Activated naive CD8-positive, alpha-beta T cell treated with anti-CD3 and anti-CD28 coated beads for 36 hours (primary cell): ENCODE measurements at regions not wholly inside any gene's neighbourhood (a gene's known extent, or its start where the extent isn't known, plus 50 kb on each side); places are given as distances from the start of the nearest gene placed in this dataset.

Source experiments
- DNase-seq: peaks from one replicate; pipeline ENCODE4 v3.0.0; 2021
- H3K27ac Mint-ChIP-seq: one replicate; pipeline ENCODE4 v1.8.0; 2022; ENCODE audit warnings: mild to moderate bottlenecking, moderate library complexity, mixed read lengths
- H3K27me3 Mint-ChIP-seq: one replicate; pipeline ENCODE4 v1.8.0; 2022; ENCODE audit warnings: mild to moderate bottlenecking, mixed read lengths
- H3K36me3 Mint-ChIP-seq: one replicate; pipeline ENCODE4 v1.8.0; 2021; ENCODE audit warnings: mild to moderate bottlenecking, mixed read lengths
- H3K4me1 Mint-ChIP-seq: one replicate; pipeline ENCODE4 v1.8.0; 2021; ENCODE audit warnings: mixed read lengths
- H3K4me3 Mint-ChIP-seq: one replicate; pipeline ENCODE4 v1.8.0; 2022; ENCODE audit warnings: mild to moderate bottlenecking, moderate library complexity, mixed read lengths
- H3K9me3 Mint-ChIP-seq: one replicate; pipeline ENCODE4 v1.8.0; 2022; ENCODE audit warnings: mixed read lengths

- Mint-ChIP-seq H3K27ac (no peak overlapping the region), H3K4me1 (no peaks in the 10 kb centered on the region), H3K36me3 (no peaks in the 10 kb centered on the region), H3K9me3 (no peaks in the 10 kb centered on the region), H3K27me3 (peaks cover 26% of the 10 kb centered on the region), H3K4me3 (no peak overlapping the region)
- DNase-seq, result no peak
Observed at GRCh38 chr5:176173647-176174046, 64.6 kb upstream of the SIMC1 start.

DNA sequence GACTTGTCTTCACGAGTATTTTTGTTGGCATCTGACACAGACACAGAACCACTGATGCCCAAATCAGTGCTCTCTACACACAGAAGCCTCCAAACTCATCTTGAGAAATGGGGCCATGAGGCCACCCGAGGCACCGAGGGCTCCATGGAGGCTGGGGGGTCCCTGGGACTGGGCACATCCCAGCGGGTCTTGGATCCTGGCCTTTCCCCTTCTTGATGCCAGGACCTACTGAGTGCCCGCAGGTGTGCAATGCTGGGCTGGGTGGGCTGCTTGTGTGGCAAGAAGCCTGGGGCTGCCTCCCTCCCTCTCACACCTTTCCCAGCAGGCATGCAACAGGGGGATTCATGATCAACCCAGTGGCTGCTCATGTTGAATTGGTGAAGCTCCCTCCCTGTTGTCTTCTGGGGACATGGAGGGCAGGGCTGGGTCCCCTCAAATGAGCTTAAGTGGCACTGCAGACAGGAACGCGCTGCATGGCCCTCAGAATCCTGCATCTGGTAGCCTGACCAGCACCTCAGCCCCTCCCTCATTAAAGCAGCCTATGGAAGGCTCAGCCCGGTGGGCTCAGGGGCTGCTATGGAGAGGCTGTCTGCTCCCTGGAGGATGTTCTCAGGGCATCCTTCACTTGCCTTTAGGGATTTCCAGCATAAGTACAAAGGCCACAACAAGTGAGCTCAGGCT is 63.7 kb upstream of the SIMC1 start:
- Mint-ChIP-seq H3K27ac (no peak overlapping the region), H3K9me3 (no peaks in the 10 kb centered on the region), H3K4me3 (no peak overlapping the region), H3K27me3 (peaks cover 26% of the 10 kb centered on the region), H3K4me1 (no peaks in the 10 kb centered on the region), H3K36me3 (no peaks in the 10 kb centered on the region)
- no peak for DNase-seq

DNA sequence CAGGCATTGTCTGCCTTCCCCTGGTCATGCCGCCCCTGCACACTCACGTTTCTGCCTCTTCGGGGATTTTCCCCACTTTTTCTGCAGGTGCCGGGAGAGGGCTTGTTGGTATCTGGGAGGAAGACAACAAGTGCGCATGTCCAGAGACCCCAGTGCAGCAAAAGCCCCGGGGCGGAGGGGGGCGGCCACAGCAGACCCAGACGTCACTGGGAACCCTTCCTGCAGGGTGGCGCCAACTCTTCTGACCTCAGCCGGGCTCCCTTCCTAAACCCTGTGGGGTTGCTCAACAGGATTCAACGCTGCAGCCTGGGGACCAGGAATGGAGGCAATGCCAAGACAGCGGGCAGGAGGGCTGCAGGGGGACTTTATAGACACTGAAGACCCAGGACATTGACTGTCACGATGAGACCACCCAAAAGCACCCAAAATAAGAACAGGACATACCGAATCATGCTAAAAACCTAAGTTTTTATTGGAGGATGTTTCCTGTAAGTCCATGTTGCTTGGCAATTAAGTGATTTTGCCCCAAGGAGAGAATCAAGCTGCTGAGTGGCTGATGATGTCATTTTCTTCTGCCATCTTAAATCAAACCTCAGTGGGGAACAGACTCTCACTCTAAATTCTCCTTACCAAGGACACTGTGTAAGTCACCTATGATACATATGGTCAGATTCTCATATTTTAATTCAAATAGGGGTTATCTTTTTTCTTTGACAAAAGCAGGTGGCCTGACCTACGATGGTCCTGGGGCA is 62.9 kb upstream of the SIMC1 start:
- Mint-ChIP-seq H3K36me3 (no peaks in the 10 kb centered on the region), H3K9me3 (no peaks in the 10 kb centered on the region), H3K4me1 (no peaks in the 10 kb centered on the region), H3K27me3 (peaks cover 26% of the 10 kb centered on the region), H3K4me3 (no peak overlapping the region), H3K27ac (no peak overlapping the region)
- no peak for DNase-seq

GRCh38 chr5:176176231-176176630 is 62.0 kb upstream of the SIMC1 start:
- no peaks in the 10 kb centered on the region for H3K9me3 Mint-ChIP-seq
- DNase-seq, result no peak
- H3K36me3 Mint-ChIP-seq, result no peaks in the 10 kb centered on the region
- no peak overlapping the region for H3K27ac Mint-ChIP-seq
- no peaks in the 10 kb centered on the region for H3K4me1 Mint-ChIP-seq
- no peak overlapping the region for H3K4me3 Mint-ChIP-seq
- H3K27me3 Mint-ChIP-seq, result peaks cover 33% of the 10 kb centered on the region

DNA sequence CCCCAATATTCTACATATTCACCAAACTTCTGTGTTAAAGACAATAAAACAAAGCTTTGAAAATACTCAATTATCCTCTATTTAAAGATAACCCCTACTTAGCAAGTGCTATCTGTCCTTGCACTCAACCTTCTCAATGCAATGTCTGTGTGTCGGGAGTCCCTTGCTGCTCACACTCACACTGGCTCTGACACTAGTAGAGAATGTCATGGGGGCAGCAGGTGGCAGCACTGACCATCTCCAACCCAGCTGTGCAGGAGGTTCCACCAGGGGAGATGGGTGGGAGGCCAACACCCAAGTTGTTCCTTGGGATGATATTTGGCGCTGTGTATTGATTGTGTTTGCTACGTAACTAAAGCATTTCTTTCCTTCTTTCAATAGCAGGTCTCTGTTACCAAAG is 59.4 kb upstream of the SIMC1 start:
- DNase-seq, result no peak
- Mint-ChIP-seq H3K27ac (no peak overlapping the region), H3K36me3 (no peaks in the 10 kb centered on the region)

DNA sequence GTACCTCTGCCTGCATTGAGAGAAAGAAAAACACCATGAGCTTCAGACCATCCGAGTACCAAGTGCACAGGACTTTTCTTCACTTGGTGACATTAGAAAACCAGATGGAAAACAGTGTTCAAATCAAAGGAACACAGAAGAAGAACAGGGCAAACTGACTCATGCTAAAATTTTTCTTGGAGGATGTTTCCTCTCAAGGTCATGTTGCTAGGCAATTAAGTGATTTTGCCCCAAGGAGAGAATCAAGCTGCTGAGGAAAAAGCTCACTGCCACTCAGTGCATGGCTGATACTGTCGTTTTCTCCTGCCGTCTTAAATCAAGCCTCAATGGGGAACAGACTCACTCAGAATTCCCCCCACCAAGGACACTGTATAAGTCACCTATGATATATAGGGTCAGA is 57.9 kb upstream of the SIMC1 start:
- no peaks in the 10 kb centered on the region for H3K4me1 Mint-ChIP-seq
- H3K4me3 Mint-ChIP-seq, result no peak overlapping the region
- H3K27me3 Mint-ChIP-seq, result peaks cover 30% of the 10 kb centered on the region
- H3K9me3 Mint-ChIP-seq, result no peaks in the 10 kb centered on the region
- no peaks in the 10 kb centered on the region for H3K36me3 Mint-ChIP-seq
- DNase-seq, result no peak
- H3K27ac Mint-ChIP-seq, result no peak overlapping the region

More for the DNA sequence above, 59.4 kb upstream of the SIMC1 start:
- Mint-ChIP-seq H3K4me1 (no peaks in the 10 kb centered on the region), H3K27me3 (peaks cover 30% of the 10 kb centered on the region), H3K4me3 (no peak overlapping the region), H3K9me3 (no peaks in the 10 kb centered on the region)

GRCh38 chr5:176180781-176181180 is 57.4 kb upstream of the SIMC1 start:
- Mint-ChIP-seq H3K27me3 (peaks cover 28% of the 10 kb centered on the region), H3K4me3 (no peak overlapping the region), H3K4me1 (no peaks in the 10 kb centered on the region), H3K27ac (no peak overlapping the region), H3K9me3 (no peaks in the 10 kb centered on the region), H3K36me3 (no peaks in the 10 kb centered on the region)
- no peak for DNase-seq

DNA sequence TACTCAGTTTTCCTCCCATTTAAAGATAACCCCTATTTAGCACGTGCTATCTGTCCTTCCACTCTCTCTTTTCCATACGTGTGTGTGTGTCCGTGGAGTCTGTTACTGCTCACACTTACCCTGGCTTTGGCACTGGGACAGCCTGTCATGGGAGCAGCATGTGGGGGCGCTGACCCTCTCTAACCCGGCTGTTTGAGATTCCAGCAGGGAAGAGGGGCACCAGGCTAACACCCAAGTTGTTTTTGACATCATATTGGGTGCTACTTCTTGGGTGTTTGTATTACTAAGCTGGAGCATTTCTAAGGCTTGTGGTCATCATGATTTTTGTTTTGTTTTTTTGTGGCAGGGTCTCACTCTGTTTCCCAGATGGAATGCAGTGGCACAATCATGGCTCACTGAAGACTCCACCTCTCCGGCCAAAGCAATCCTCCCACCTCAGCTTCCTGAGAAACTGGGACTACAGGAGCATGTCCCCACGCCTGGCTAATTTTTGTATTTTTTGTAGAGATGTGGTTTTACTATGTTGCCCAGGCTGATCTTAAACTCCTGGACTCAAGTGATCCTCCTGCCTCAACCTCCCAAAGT is 56.9 kb upstream of the SIMC1 start:
- Mint-ChIP-seq H3K36me3 (no peaks in the 10 kb centered on the region), H3K27me3 (peaks cover 27% of the 10 kb centered on the region), H3K4me1 (no peaks in the 10 kb centered on the region), H3K9me3 (no peaks in the 10 kb centered on the region), H3K4me3 (no peak overlapping the region), H3K27ac (no peak overlapping the region)
- DNase-seq, result no peak

GRCh38 chr5:176183321-176184074 is 54.7 kb upstream of the SIMC1 start:
- Mint-ChIP-seq H3K4me1 (no peaks in the 10 kb centered on the region), H3K27me3 (peaks cover 10% of the 10 kb centered on the region), H3K9me3 (no peaks in the 10 kb centered on the region), H3K36me3 (no peaks in the 10 kb centered on the region), H3K4me3 (no peak overlapping the region), H3K27ac (no peak overlapping the region)
- no peak for DNase-seq

DNA sequence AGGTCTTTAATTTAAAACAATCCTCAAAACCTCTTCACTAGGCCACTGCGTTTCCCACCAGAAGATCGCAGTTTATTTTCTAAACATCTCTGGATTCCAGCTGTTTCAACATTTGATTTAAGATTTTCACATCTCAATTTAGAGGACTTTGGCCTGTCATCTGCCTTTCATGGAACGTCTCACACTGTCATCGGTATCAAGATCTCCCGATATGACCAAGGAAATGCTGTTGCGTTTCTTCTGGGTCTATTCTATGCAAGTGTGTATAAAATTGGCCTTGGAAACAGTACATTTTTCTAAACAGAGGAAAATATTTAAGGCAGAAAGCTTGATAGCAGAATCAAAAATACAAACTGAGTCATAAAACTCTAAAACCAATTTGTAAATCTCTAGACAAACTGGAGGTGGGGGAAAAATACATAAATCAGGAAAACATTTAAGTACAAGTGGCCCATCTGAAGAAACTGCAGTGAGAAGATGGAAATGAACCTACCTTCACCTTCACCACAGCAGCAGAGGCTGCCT is 53.6 kb upstream of the SIMC1 start:
- H3K4me1 Mint-ChIP-seq, result no peaks in the 10 kb centered on the region

DNA sequence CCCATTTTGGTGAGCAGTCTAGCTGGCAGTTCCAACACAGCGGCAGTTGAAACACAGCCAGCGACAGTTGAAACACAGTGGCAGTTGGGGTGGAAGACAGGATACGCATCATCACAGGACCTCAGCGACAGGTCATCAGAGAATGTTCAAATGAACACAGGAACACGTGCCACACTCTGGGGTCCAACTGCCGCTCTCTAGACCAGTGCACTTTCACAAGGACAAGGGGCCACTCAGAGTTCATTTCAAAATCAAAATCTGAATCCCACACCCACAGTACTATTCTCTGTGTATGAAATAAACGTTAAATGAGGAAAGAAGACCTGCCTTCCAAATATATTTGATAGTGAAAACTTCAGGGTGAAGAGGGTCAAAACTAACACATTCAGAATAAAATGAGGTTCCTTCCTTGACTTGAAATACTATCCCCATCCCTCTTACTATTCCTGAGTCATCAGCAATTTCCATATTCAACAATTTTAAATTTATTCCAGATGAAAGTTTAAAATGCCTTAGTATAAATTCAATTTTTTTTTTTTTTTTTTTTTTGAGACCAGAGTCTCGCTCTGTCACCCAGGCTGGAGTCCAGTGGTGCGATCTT is 53.0 kb upstream of the SIMC1 start:
- no peak overlapping the region for H3K4me3 Mint-ChIP-seq
- peaks cover 9% of the 10 kb centered on the region for H3K27me3 Mint-ChIP-seq
- H3K36me3 Mint-ChIP-seq, result no peaks in the 10 kb centered on the region
- no peak overlapping the region for H3K27ac Mint-ChIP-seq
- H3K9me3 Mint-ChIP-seq, result no peaks in the 10 kb centered on the region
- H3K4me1 Mint-ChIP-seq, result no peaks in the 10 kb centered on the region
- DNase-seq, result no peak

More for the DNA sequence above, 53.6 kb upstream of the SIMC1 start:
- Mint-ChIP-seq H3K9me3 (no peaks in the 10 kb centered on the region), H3K36me3 (no peaks in the 10 kb centered on the region), H3K27me3 (peaks cover 9% of the 10 kb centered on the region), H3K4me3 (no peak overlapping the region), H3K27ac (no peak overlapping the region)
- DNase-seq, result no peak

DNA sequence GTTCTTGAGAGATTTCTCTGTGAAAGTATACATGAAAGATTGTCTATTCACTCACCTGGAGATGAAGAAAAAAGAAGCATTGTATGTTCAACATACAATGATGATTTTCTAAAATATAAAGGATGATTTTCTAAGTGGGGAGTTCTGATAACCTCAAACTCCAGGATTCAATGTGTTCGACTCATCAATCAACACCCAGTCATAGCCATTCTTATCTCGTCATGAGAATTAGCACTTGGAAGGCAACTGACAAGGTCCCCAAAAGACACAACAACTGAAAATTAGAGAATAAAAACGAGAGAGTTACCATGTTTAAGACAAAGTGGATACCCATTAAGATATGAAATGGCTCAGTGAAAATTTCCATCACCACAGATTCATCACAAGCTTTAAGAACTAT is 52.1 kb upstream of the SIMC1 start:
- Mint-ChIP-seq H3K4me1 (no peaks in the 10 kb centered on the region), H3K9me3 (no peaks in the 10 kb centered on the region), H3K27me3 (peaks cover 2% of the 10 kb centered on the region), H3K4me3 (no peak overlapping the region), H3K36me3 (no peaks in the 10 kb centered on the region), H3K27ac (no peak overlapping the region)
- no peak for DNase-seq

GRCh38 chr5:176187276-176188062 is 50.8 kb upstream of the SIMC1 start:
- Mint-ChIP-seq H3K36me3 (no peaks in the 10 kb centered on the region), H3K27me3 (no peaks in the 10 kb centered on the region), H3K4me3 (no peak overlapping the region), H3K27ac (no peak overlapping the region), H3K4me1 (no peaks in the 10 kb centered on the region), H3K9me3 (no peaks in the 10 kb centered on the region)
- DNase-seq, result no peak

DNA sequence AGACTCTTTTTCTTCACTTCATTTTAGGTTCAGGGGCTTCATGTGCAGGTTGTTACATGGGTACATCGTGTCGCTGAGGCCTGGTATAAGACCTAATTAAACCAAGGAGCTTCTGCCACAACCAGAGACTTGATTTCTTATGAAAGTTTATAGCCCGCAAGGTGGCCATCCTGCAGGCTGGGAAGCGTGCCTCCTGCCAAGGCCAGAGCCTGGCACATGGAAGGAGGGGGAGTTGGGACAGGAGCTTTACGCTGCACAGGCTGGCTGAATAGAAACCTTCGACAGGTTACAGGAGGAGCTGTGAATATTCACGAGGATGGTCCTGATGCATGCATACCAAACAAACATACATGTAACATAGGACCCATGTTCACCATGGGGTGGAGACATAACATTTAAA is 50.1 kb upstream of the SIMC1 start:
- no peaks in the 10 kb centered on the region for H3K27me3 Mint-ChIP-seq
- H3K9me3 Mint-ChIP-seq, result no peaks in the 10 kb centered on the region
- no peaks in the 10 kb centered on the region for H3K36me3 Mint-ChIP-seq
- no peak overlapping the region for H3K4me3 Mint-ChIP-seq
- no peaks in the 10 kb centered on the region for H3K4me1 Mint-ChIP-seq
- DNase-seq, result no peak
- H3K27ac Mint-ChIP-seq, result no peak overlapping the region
